ENCODE measurements at regions not wholly inside any gene's neighbourhood (a gene's known extent, or its start where the extent isn't known, plus 50 kb on each side); places are given as distances from the start of the nearest gene placed in this dataset.

DNA sequence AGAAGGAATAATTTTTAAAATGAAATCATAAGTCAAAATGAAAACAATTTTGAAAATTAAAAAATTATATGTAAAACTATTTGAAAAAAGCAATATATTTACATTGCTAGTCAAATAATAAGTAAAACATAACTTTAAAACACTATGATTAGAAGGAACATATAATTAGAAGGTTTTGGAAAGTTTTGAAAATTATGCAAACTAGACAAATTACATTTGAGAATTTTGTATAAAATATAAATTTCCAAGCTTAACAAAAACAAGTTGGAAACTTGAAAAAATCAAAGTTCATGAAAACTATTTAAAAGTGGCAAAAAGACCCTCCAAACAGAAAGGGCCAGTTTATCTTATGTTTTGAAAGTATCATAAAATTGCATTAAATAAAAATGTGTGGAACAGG, 67.6 kb upstream of the TLL1 start:
- H3K27ac ChIP-seq (ENCODE audit: extremely low read length, insufficient read depth, low read length): no peak overlapping the region
- in situ Hi-C loops (cut with HindIII; ENCODE audit: extremely low pct_ligation_motif_present, low pct_unique_long_range_greater_than_20kb) (no loop called here), intact Hi-C loops (cut with micrococcal nuclease; ENCODE audit: unreplicated experiment) (no loop called here)
- no peaks in the 10 kb centered on the region for H3K9me3 ChIP-seq (ENCODE audit: low read length)
- TF ChIP-seq ARID5B (CRISPR knock-in tag; IDR thresholded peaks at IDR 0.05) (no peak), BHLHE40 (IDR thresholded peaks at IDR 0.05; ENCODE audit: low read length) (no peak), MAFF (IDR thresholded peaks at IDR 0.05; ENCODE audit: low read depth, low read length) (peak; percentile 5; the same call in 1 of the 2 replicates), MAFK (conservative IDR thresholded peaks at IDR 0.05 in 1 of 2, IDR thresholded peaks at IDR 0.05 in 1 of 2; ENCODE audit: low read length in 2 of 2) (peak in 1 of 2 experiments; percentile 70; a peak in 2 of 4 replicates), GTF2F1 (IDR thresholded peaks at IDR 0.05; ENCODE audit: low read length) (no peak), ZMYM4 (CRISPR knock-in tag; IDR thresholded peaks at IDR 0.05) (no peak), ZBTB34 (CRISPR knock-in tag; IDR thresholded peaks at IDR 0.05) (no peak)
- POLR2A ChIA-PET: no interaction called here
- H3K9ac ChIP-seq (ENCODE audit: insufficient read depth, low read depth, low read length): no peak overlapping the region
- no peaks in the 10 kb centered on the region for H4K20me1 ChIP-seq (ENCODE audit: insufficient read depth, low read length)
- no peak overlapping the region for H3K4me3 ChIP-seq (replicated peaks in 1 of 3; ENCODE audit: insufficient read depth in 1 of 3, low read depth in 2 of 3, low read length in 3 of 3)
- H3K27me3 ChIP-seq (ENCODE audit: control insufficient read depth in 1 of 2, insufficient read depth in 2 of 2, low read length in 2 of 2): no peaks in the 10 kb centered on the region
- no TSS peak for BruUV-seq (replicated peaks)
- no peak for DNase-seq (ENCODE audit: low spot score)
- H2AFZ ChIP-seq (ENCODE audit: low read length): no peak overlapping the region
- no peak for FAIRE-seq
- H3K4me2 ChIP-seq (ENCODE audit: low read depth, low read length): no peak overlapping the region
- H3K36me3 ChIP-seq (replicated peaks in 1 of 2; ENCODE audit: control insufficient read depth in 1 of 2, insufficient read depth in 2 of 2, low read length in 2 of 2): no peaks in the 10 kb centered on the region
- no peak for ATAC-seq
- CTCF ChIA-PET (ENCODE audit: low intra/inter-chr PET ratio, low total read pairs): no interaction called here
- no peaks in the 10 kb centered on the region for H3K79me2 ChIP-seq (ENCODE audit: insufficient read depth, low read length)
- H3K4me1 ChIP-seq (ENCODE audit: insufficient read depth, low read length): no peaks in the 10 kb centered on the region
